CD4-positive, alpha-beta T cell (primary cell): ENCODE measurements at regions not wholly inside any gene's neighbourhood (a gene's known extent, or its start where the extent isn't known, plus 50 kb on each side); places are given as distances from the start of the nearest gene placed in this dataset.

Experiments used
- ATAC-seq: fragments of 200-7000 bp; cut with Tn5 transposase; one replicate; pipeline ENCODE4 v1.10.0; 2022; ENCODE audit warnings: mild to moderate bottlenecking; ENCODE audit not compliant: poor library complexity
- CTCF ChIA-PET: fragments of 350-600 bp; sonication (Branson Sonifier 250); formaldehyde crosslinking; loops from one replicate; lab custom pipeline; 2021; ENCODE audit warnings: antibody characterized with exemption, inconsistent platforms; lab: Charles Lee
- POLR2A ChIA-PET: fragments of 350-600 bp; sonication (Branson Sonifier 250); formaldehyde crosslinking; loops from one replicate; lab custom pipeline; 2021; ENCODE audit warnings: antibody characterized with exemption, inconsistent platforms; lab: Charles Lee
- DNase-seq, 14 experiments: peaks; one replicate each; pipeline ENCODE4 v3.0.0-alpha.2; 2013 to 2020; ENCODE audit warnings: mixed read lengths in 2 of 14
- H3K27ac ChIP-seq, 2 donors: one replicate each; pipeline versions ENCODE4 v1.5.1 to v1.7.0; 2013; ENCODE audit warnings: low read length in 2 of 2, low read depth in 1 of 2, mild to moderate bottlenecking in 1 of 2
- H3K27me3 ChIP-seq, 2 experiments: 1 replicate in 1 of 2; 2 replicates in 1 of 2; pipeline versions ENCODE4 v1.6.1 to v1.7.0; 2013; ENCODE audit warnings: low read length in 2 of 2, control low read depth in 1 of 2, mild to moderate bottlenecking in 1 of 2, moderate library complexity in 1 of 2; ENCODE audit not compliant: insufficient read depth in 2 of 2, control insufficient read depth in 1 of 2
- H3K36me3 ChIP-seq: one replicate; pipeline ENCODE4 v1.6.1; 2013; ENCODE audit warnings: low read length, control low read depth; ENCODE audit not compliant: insufficient read depth
- H3K4me1 ChIP-seq: one replicate; pipeline ENCODE4 v1.6.1; 2013; ENCODE audit warnings: low read length, control low read depth; ENCODE audit not compliant: insufficient read depth
- H3K4me3 ChIP-seq: one replicate; pipeline ENCODE4 v1.5.1; 2013; ENCODE audit warnings: mild to moderate bottlenecking, low read length, moderate library complexity
- H3K9me3 ChIP-seq, 2 experiments: 1 replicate in 1 of 2; 2 replicates in 1 of 2; pipeline versions ENCODE4 v1.6.1 to v1.7.0; 2013; ENCODE audit warnings: low read length in 2 of 2, mild to moderate bottlenecking in 2 of 2, control low read depth in 1 of 2, moderate library complexity in 1 of 2; ENCODE audit not compliant: control insufficient read depth in 1 of 2, insufficient read depth in 1 of 2
- H3K27ac Mint-ChIP-seq: one replicate; pipeline ENCODE4 v1.8.0; 2020; ENCODE audit warnings: mixed read lengths
- H3K27me3 Mint-ChIP-seq: one replicate; pipeline ENCODE4 v1.8.0; 2021; ENCODE audit warnings: mixed read lengths
- H3K36me3 Mint-ChIP-seq: one replicate; pipeline ENCODE4 v1.8.0; 2021; ENCODE audit warnings: low read depth, mixed read lengths
- H3K4me1 Mint-ChIP-seq: one replicate; pipeline ENCODE4 v1.8.0; 2021; ENCODE audit warnings: low read depth, mixed read lengths
- H3K4me3 Mint-ChIP-seq: one replicate; pipeline ENCODE4 v1.8.0; 2020; ENCODE audit warnings: mild to moderate bottlenecking, mixed read lengths
- H3K9me3 Mint-ChIP-seq: one replicate; pipeline ENCODE4 v1.8.0; 2020; ENCODE audit warnings: mixed read lengths
- intact Hi-C, 2 experiments: fragments of 100-400 bp; cut with DNase I in 1 of 2; cut with micrococcal nuclease in 1 of 2; formaldehyde crosslinking; loops; one replicate each; pipeline versions ENCODE4 v1.15.1 to v1.9.0; 2023 to 2025; cut with DNase I, micrococcal nuclease
- TF ChIP-seq, protein P1 (sequence below): fragments of 200-600 bp; IDR thresholded peaks from one replicate; pipeline ENCODE4 v1.8.0; 2022; ENCODE audit warnings: antibody characterized with exemption, mild to moderate bottlenecking

DNA sequence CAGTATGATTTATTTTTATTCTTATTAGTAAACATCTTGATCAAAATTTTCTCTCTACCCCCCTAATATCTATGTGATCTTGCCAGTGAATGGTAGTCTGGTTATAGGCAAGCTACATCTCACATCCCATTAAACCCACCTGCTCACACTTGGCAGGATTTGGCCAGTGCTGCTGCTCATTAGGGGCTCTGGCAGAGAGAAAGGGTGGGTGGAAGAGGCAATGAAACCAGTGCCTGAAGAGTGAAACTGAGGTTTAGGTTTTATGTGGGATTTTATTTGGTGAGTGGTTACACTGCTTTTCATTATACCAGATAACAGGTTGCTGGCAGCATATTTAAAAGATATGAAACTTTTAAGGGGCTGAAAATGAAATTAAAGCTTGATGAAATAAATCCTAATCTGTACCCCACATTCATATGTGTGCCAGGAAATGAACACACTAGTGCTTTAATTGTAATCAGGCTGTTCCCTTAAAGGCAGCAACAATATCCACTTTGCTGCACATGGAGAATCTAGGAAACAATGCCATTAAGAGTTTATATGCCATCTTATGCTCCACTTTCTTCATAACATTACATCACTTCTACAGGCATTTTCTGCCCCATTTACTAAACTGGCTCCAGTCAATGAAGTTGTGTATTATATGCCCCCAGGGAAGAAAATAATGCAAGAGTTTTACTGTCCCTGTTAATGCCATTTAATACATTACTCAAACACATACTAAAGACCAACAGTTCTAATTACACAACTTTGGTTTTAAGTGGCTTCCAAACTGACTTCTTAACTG lies 688.7 kb downstream of the MECOM start:
- Mint-ChIP-seq H3K27me3 (no peaks in the 10 kb centered on the region), H3K27ac (no peak overlapping the region)

DNA sequence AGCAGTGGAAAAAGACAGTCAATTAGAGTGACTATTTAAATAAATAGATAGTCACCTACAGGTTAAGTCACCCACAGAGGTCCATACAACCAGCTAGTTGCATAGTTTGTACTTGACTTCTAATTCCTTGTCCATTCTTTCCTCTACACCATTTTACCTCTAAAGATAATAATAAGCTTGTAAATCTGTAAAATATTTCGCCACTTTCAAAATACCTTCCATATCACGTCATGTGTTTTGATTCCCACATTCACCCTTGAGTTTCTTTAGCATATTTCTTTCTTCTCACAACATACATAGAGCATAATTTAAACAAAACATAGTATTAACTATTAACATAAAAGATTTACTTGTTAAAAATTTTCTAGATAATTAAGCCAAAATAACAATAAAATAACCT lies 689.6 kb downstream of the MECOM start:
- Mint-ChIP-seq H3K4me3 (no peak overlapping the region), H3K9me3 (no peaks in the 10 kb centered on the region), H3K27ac (no peak overlapping the region), H3K4me1 (no peaks in the 10 kb centered on the region), H3K36me3 (no peaks in the 10 kb centered on the region), H3K27me3 (no peaks in the 10 kb centered on the region)
- no peaks in the 10 kb centered on the region for H3K36me3 ChIP-seq
- TF ChIP-seq, protein P1, sequence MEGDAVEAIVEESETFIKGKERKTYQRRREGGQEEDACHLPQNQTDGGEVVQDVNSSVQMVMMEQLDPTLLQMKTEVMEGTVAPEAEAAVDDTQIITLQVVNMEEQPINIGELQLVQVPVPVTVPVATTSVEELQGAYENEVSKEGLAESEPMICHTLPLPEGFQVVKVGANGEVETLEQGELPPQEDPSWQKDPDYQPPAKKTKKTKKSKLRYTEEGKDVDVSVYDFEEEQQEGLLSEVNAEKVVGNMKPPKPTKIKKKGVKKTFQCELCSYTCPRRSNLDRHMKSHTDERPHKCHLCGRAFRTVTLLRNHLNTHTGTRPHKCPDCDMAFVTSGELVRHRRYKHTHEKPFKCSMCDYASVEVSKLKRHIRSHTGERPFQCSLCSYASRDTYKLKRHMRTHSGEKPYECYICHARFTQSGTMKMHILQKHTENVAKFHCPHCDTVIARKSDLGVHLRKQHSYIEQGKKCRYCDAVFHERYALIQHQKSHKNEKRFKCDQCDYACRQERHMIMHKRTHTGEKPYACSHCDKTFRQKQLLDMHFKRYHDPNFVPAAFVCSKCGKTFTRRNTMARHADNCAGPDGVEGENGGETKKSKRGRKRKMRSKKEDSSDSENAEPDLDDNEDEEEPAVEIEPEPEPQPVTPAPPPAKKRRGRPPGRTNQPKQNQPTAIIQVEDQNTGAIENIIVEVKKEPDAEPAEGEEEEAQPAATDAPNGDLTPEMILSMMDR, result no peak
- no peak for ATAC-seq
- intact Hi-C loops, result no loop called here
- no peaks in the 10 kb centered on the region for H3K9me3 ChIP-seq
- ChIA-PET CTCF (no interaction called here), POLR2A (no interaction called here)
- no peaks in the 10 kb centered on the region for H3K4me1 ChIP-seq
- no peak for DNase-seq
- H3K27me3 ChIP-seq, result no peaks in the 10 kb centered on the region
- no peak overlapping the region for H3K27ac ChIP-seq
- H3K4me3 ChIP-seq, result no peak overlapping the region

More for the DNA sequence above, 688.7 kb downstream of the MECOM start:
- POLR2A ChIA-PET, result no interaction called here
- no peaks in the 10 kb centered on the region for H3K4me1 ChIP-seq
- no peak overlapping the region for H3K4me3 ChIP-seq
- intact Hi-C loops, result no loop called here
- DNase-seq (no peak), ATAC-seq (no peak)
- H3K36me3 ChIP-seq, result no peaks in the 10 kb centered on the region
- TF ChIP-seq, protein P1, result no peak
- H3K4me1 Mint-ChIP-seq, result no peaks in the 10 kb centered on the region
- H3K9me3 Mint-ChIP-seq, result no peaks in the 10 kb centered on the region
- no peaks in the 10 kb centered on the region for H3K36me3 Mint-ChIP-seq
- no peaks in the 10 kb centered on the region for H3K27me3 ChIP-seq
- H3K4me3 Mint-ChIP-seq, result no peak overlapping the region
- CTCF ChIA-PET, result no interaction called here
- no peak overlapping the region for H3K27ac ChIP-seq
- H3K9me3 ChIP-seq, result no peaks in the 10 kb centered on the region

DNA sequence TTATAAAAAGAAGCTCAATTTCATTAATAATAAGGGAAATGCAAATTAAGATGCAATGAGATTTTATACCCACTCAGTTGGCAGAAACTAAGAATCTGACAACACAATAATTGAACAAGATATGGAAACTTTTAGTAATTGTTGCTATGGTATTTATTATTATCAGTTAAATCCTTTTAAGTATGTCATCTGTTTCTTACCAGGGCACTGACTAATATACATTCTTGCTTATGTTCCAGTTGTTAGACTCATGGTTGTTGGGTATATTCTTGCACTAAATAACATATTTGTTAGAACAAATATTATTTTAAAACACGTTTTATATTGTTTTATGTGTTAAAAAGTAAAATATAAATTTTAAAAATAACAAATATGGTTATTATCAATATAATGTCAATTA lies 690.3 kb downstream of the MECOM start:
- Mint-ChIP-seq H3K27ac (no peak overlapping the region), H3K4me1 (no peaks in the 10 kb centered on the region), H3K27me3 (no peaks in the 10 kb centered on the region), H3K9me3 (no peaks in the 10 kb centered on the region), H3K36me3 (no peaks in the 10 kb centered on the region), H3K4me3 (no peak overlapping the region)
- ChIA-PET CTCF (no interaction called here), POLR2A (no interaction called here)
- H3K9me3 ChIP-seq, result no peaks in the 10 kb centered on the region
- no peak for DNase-seq
- intact Hi-C loops, result no loop called here
- TF ChIP-seq, protein P1, result no peak
- no peaks in the 10 kb centered on the region for H3K27me3 ChIP-seq
- H3K27ac ChIP-seq, result no peak overlapping the region
- no peaks in the 10 kb centered on the region for H3K4me1 ChIP-seq
- H3K36me3 ChIP-seq, result no peaks in the 10 kb centered on the region
- no peak overlapping the region for H3K4me3 ChIP-seq
- no peak for ATAC-seq
